Left kidney (tissue), 1 donor: ENCODE measurements at regions not wholly inside any gene's neighbourhood (a gene's known extent, or its start where the extent isn't known, plus 50 kb on each side); places are given as distances from the start of the nearest gene placed in this dataset.

Source experiments
- DNase-seq: peaks from one replicate; pipeline ENCODE4 v3.0.0-alpha.2; 2013

DNA sequence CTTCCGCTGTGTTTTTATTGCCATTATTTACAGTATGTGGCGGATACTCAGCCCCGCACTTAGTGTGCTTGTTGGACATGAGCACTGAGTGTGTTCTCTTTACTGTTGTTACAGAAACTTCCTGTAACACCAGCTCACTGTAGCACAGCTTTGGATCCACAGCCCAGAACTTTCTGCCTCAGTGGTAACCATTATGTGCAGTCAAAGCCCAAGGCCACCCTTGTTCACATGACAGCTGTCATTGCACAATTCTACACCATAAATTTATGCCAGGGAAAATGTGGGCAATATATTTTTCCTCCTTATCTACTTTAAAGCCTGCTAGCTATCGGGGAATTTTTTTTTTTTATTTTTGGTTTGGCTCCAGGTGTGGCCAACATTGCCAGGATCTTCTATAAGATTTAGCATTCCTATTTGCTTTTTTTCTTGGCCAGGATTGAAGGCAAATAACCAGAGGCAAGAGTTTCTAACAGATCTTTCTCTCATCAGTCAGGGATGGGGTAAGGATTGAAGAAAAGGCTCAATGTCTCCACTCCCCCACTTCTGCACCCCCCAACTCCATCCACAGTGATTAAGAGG is 176.0 kb upstream of the PELI2 start:
- DNase-seq, result no peak

DNA sequence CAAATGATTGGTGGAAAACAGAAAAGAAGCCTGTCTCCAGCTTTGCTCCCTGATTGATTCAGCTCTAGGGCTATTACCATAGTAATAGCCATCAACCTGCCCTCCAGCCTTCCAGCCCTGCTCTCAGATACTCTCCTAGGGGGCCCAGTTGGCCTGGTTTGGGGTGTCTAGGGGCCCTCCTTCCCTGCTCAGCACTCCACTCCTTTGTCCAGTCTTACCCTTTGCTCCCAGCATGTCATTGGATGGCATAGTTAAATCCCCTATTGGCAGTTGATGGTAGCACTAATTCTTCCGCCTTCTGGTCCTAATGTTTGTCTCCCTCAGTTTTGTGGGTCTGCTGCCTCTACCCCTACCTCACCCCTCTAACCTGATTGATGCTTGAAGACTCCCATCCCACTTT is 175.4 kb upstream of the PELI2 start:
- DNase-seq, result no peak

DNA sequence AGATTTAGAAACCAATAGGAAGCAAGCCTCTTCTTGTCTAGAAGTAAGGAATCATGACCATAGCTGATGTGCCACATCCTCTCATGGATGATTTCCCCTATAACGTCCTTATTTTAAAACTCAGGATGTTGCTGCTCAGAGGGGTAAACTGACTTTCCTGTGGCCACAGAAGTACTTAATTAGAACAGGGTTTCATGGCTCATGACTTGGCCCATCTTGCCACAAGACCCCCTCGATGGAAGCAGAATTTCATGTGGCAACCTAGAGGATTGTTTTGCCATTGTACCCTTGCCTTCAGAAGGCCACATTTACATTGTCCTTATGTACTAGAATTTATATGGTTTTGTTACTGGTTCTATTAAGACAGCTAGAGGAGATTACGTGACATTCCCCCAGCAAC is 173.5 kb upstream of the PELI2 start:
- no peak for DNase-seq

DNA sequence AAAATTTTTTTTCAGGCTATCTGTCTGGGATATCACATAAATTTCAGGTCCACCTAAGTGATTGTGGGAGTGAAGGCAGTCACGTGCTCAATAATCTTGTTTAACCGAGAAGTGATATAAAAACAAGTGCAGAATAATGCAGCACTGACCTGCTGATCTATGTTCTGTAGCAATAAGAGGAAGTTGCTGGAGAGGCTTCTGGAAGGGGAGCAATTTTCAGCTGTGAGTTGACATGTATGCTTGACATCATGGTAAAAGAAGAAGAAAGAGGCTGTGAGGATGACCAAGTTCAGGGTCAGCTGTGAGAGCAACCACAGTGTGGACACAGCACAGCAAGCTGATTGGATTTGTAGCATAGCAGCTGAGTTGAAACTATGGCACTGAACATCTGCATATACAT is 172.0 kb upstream of the PELI2 start:
- no peak for DNase-seq

DNA sequence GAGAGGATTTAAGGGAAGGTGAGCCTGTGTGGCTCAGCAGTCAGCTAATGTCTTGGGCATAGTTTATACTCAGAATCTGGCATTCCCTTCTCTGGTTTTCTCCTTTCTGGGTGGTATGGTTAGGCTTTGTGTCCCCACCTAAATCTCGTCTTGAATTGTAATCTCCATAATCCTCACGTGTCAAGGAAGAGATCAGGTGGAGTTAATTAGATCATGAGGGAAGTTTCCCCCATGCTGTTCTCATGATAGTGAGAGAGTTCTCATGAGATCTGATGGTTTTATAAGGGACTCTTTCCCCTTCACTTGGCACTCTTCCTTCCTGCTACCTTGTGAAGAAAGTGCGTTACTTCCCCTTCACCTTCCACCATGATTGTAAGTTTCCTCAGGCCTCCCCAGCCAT is 169.8 kb upstream of the PELI2 start:
- DNase-seq, result no peak

DNA sequence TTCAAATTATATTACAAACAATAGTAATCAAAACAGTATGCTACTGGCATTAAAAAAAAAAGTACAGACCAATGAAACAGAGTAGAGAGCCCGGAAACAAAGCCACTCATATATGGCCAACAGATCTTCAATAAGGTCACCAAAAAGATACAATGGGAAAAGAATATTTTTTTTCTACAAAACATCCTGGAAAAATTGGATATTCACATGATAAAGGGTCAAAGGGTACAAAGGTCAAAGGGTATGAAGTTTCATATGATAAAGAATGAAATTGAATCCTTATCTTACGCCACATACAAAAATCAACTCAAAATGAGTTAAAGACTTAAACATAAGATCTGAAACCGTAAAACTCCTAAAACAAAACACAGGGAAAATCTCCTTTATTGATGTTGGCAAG is 168.5 kb upstream of the PELI2 start:
- DNase-seq, result no peak

DNA sequence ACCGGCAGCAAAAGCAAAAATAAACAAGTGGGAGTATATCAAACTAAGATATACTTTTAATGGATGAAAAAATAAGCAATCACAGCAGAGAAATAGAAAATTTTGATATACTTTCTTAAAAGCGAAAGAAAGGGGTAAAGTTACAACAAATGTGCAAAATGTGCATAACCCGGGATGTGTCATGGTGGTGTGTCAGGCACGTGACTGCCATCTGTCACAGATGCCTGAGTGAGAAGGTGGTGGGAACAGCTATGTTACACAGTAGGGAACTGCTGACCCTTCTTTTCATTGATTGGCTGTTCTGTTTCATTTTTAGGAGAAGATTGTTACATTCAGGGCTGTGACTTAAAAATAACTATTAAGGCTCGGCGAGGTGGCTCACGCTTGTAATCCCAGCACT is 168.1 kb upstream of the PELI2 start:
- no peak for DNase-seq

DNA sequence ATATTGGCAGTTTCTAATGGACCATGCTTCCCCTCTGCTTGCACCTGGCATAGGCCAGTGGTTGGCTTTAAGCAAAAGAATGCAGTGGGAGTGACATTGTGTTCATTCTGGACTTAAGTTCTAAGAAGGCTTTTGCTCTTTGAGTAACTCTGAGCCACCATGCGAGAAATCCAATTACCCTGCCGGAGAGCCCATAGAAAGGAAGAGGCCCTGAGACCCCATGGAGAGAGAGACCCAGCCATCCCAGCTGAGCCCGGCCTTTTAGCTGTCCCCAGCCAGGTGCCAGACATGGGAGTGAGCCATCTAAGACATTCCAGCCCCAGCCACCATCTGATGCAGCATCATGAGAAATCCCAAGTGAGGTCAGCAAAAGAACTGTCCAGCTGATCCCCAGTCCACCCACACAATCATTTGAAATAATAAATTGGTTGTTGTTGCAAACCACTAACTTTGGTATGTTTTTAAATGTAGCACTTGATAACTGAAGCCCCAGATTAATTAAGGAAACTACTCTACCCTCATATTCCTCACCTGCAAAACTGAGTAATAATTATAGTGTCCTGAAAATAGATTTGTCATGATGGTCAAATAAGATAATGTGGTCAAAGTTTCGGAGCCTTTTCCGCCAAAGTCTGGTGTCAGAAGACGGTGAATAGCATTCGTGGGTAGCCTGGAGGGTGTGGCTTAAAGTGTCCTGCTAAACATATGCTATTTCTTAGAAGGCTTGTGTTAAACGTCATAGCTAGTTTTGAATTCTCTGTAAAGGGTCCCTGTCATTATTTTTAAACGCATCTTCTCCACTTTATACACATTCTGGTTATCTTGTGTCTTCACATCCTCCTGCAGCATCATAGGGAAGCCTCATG is 166.6 kb upstream of the PELI2 start:
- no peak for DNase-seq

DNA sequence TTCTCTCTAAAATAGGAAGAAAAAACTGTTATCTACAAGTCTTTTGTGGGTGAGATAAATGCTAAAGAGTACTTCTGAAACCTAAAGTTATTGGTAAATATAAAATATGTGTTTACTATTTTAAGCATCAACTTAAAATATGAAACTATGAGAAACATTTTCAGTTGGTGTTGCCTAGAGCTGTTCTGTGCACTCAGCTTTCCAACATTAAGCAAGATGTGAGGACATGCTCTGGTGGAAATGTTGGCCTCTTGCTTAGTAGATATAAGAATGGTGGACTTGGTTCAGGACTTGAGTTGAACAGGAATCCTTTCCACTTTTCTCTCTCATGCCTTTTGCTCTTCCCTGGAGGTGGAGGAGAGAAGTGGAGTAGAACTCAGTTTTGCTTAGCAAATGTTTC is 164.1 kb upstream of the PELI2 start:
- no peak for DNase-seq

DNA sequence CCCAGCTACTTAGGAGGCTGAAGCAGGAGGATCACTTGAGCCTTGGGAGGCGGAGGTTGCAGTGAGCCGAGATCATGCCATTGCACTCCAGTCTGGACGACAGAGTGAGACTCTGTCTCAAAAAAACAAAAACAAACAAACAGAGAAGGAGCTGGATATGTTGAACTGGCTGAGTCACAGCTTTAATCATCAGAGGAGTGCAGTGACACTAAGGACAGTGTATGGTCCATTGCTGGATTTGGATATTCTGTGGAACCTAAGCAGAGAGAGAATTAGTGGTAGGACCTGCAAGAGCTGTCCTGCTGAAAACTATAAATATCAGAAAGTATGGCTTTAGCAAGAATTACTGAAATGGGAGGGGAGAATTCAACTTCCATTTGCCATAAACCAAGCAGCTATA is 163.0 kb upstream of the PELI2 start:
- no peak for DNase-seq

DNA sequence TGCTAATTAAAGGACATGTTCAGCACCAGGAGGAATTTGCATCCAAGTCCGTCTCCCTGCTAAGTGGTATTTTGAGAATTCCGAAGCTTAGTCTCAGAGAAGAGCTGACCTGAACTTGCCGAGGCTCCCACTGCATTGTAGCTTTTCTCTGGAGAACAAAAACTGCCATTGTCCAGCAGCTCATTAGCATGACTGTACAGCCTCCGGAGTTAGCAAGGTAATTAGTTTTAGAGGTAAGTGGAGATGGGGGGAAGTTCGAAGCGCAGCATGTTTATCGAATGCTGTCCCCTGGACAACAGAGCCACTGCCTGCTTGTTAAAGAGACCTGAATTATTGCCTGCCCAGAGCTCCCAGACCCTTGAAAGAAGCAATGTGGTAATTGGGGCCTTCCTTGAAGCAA is 160.3 kb upstream of the PELI2 start:
- no peak for DNase-seq

DNA sequence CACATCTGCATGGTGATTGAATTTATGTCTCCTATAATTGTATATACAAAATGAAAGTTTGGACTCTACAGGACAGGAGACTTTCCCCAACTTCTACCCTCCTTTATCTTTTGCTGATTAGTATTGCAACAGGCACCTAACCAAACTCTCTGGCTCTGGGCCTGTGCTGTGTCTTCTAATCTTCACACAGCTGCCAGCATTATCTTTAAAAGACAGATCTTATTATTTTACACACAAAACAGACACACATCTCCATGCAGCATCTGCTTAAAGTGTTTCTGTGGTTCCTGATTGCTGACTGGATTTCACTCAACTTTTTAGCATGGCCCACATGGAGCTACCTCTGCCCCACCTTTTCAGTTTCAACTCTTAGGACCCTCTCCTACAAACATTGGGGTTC is 154.9 kb upstream of the PELI2 start:
- no peak for DNase-seq

DNA sequence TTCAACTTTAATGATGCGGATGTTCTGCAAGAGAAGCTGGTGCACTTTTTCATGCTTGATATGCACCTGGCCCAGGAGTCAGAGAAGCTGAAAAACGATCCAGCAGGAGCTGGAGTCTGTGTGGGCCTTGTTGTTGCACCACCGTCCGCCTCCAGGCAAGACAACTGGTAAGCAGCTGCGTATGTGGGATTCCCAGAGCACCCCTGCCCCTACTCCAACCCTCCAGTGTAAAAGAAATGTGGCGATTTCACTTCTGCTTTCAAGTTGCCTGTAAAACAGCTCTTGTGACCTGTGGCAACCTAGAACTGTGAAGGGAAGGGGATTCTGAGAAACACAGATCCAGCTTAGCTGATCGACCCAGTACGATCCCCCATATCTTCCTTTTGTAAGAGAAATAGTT is 154.1 kb upstream of the PELI2 start:
- no peak for DNase-seq

DNA sequence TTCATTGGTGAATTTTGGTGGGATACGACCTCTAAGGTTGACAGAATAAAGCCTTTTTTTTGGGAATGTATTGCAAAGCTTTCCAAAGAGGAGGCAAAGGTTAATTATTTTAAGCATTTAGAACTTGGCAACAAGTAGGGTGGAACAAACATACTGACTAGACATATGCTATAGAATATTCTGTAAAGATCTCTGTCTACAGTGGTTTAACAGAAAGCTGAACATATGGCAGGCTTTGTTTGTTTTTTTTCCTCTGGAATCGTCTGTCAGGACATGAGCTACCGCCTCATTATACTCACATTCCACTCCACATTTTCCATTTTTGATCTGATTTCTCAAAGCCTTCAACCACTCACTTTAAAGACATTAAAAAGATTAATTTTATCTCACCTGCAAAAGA is 153.4 kb upstream of the PELI2 start:
- no peak for DNase-seq

DNA sequence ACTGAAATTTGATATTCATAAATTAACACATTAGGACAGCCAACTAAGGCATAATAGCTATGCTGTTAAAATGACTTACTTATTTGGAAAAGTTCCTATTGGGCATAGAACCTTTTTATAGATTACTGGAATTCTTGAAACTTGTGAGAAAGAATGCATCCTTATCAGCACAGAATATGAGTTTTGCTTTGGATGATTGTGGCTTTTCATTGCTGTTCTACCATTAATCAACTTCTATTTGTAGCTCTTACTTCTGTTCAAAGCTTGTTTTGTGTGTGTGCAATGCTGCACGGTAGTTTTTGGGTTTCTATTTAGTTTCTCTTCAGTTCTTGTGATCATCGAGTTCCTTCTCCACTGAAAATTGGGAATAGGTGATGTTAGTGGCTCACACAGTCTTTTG is 152.4 kb upstream of the PELI2 start:
- DNase-seq, result no peak

DNA sequence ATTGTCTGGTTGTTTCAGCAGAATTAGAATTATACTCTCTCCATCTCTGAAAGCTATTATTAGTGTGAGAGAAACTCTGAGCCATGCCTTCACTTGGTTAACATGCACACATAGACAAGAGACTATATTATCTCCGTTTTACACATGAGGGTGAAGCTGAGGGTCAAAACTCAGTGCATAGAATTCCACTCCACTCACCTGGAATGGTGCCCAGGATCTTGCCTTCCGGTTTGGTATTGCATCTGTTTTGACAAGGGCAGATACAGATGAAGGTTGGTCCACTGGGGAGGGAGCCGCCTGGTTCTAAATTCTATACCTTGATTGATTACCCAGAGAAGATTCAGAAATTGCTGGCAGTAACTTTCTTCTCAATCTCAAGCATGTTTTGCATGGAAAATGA is 149.5 kb upstream of the PELI2 start:
- no peak for DNase-seq

DNA sequence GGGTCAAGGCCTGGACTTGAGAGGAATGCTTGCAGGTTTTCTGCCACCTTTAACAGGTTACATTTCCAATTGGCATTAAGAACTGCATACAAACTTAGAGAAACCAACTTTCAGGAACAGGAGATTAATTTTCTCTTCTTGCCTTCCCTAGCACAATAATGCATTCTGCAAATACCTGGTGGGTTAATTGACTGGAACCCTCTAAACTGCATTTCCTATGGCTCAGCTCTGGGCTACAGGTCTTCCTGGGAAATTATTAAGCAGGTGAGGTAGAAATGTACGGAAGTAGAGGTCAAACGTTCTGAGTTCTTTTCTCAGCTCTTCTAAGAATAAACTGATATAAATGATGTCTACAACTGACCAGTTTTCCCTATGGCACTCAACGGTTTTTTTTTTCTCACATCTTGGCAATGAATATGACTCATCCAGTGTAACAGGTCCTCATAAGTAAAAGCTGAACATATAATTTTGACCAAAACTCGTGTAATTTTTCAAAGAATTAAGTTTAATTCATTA is 144.9 kb upstream of the PELI2 start:
- peak; percentile 51 for DNase-seq

DNA sequence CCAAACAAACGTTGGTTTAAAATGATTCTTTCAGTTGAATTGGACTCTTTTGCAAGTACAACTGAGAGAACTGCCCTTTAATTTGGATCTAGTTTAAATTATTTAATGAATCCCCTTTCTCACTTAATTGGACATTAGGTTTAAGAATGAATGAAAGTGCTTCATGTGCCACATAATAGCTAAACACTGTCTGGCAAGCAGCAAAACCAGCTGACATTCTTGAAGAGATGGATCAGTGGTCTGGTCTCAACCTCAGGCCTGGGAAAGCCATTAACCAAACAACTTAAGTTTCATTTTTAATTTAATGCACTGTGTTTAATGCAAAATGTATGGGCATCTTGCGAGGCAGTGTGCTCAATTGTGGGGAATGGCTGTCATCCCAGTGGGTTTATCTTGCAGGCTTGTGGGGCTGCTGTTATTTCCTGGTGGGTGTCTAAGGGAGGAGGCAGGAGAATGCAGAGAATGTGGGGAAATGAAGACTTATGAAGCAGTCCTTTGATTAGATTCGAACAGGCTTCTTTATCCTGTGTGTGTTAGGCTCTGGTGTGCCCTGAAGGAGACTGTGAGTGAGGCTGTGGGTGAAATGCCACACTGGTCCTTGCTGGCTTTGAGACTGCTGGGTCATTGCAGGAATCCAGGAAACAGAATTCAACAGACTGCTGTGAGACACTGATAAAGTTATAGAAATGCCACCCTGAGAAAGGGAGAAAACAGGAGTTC is 144.1 kb upstream of the PELI2 start:
- no peak for DNase-seq

DNA sequence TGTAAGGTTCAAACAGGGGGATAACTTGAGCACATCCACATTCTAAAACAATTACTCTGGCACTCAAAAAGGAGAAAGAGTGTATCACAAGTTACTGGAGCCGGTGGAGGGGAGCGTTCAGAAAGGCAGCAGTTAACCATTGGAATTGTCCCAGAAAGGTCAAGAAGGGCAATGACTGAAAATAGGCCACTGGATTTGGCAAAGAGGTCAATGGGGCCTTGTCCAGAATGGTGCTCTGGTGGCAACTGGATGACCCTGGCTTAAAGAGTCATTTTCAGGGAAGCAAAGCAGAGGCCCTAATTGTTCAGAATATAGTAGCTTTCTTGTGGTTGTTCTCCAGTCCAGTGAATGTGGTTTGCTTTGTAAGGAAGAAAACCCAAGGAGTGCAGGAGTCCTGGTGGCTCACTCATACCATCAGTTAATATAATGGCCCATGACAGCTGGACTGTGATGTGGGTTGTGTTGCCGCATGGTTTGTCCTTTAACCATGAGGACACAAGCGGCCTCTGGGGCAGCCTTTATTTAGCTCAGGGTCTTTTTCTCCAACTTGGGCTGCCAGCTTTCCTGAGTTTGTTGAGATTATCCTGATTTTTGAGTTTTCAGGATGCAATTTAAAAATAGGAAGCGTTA is 142.8 kb upstream of the PELI2 start:
- no peak for DNase-seq

DNA sequence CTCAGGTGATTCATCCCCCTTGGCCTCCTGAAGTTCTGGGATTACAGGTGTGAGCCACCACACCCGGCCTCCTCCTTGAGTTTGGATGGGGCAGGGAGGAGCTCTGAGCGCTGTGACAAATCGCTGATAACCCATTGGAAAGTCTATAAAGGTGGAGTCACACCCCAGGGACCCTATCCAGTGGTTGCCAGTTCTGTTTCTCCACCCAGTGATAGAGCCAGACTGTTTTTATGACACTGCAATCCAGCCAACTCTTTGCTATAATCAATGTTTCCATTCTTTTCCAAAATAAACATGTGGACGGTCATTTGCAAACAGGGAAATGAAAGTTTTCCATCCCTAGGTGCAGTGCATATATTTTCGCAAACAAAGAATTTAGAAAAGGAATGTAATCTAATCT is 142.0 kb upstream of the PELI2 start:
- no peak for DNase-seq

DNA sequence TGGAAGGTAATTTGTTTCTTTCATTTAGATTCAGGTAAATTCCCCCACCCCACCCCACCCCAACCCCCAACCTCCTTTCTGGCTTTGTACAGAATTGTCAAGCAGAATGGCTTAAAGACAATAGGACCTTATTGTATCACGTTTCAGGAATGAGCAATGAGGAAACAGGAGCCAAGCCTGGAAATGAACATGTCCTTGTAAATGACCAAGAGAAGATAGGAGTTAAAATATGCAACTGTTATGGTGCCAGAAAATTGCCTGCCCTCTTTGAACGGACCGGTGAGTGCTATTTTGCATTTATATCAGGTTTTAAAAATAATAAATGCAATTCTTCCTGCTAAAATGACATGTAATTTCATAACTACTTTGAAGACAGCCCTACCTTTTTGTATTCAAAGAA is 141.6 kb upstream of the PELI2 start:
- no peak for DNase-seq

DNA sequence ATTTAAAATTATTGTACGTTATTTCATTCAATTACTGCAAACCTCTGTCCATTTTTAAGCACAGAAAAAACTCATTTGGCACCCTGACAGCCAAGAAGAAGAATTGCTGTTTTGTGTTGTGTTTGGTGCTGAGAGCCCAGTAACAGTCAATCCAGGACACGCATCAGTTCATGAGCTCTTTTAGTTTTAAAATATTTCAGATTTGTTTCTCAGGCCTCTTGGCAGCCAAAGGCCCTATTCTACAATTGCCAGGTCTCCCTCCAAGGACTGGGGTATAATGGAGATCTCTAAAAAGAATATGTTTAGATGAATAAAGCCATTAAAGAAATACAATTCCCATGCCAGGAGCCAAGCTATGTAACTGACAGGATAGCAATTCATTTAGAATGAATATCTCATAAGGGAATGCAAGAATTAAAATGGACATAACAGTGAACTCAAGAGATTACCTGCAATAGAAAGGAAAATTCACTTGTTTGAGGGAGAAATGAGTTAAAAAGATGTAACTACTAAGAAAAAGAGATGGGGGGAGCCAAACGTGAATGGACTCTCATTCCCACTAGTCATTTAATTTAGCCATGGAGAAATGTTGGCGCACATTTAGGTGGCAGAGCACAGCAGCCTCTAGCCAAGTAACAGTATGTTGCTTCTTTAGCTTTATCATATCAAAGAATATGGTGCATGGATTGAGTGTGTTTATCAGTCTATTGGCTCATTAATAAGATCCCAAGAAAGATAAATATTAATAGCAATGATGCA is 140.6 kb upstream of the PELI2 start:
- DNase-seq, result no peak
